A549 (cell line): ENCODE measurements at regions not wholly inside any gene's neighbourhood (a gene's known extent, or its start where the extent isn't known, plus 50 kb on each side); places are given as distances from the start of the nearest gene placed in this dataset.

Experiments used
- CEBPB ChIP-seq, 2 experiments: fragments of >200 bp in 1 of 2; sonication (Bioruptor Twin) in 1 of 2; formaldehyde crosslinking in 1 of 2; IDR thresholded peaks; 2 replicates each; pipeline ENCODE4 v1.6.1; 2012 to 2016
- CTCF ChIP-seq: fragments of >200 bp; sonication (Bioruptor Twin); formaldehyde crosslinking; IDR thresholded peaks from 3 replicates; pipeline ENCODE4 v1.5.1; 2016
- HMGXB4 ChIP-seq: fragments of 250-450 bp; sonication (Bioruptor Pico); IDR thresholded peaks from 2 replicates; pipeline ENCODE4 v1.5.0; 2021; ENCODE audit warnings: mild to moderate bottlenecking, moderate library complexity, borderline replicate concordance
- KDM1A ChIP-seq: fragments of 200-600 bp; sonication (generic); IDR thresholded peaks from 2 replicates; pipeline ENCODE4 v1.6.1; 2016; ENCODE audit warnings: low read depth, mild to moderate bottlenecking
- MAFK ChIP-seq: fragments of 450-650 bp; IDR thresholded peaks from 2 replicates; pipeline ENCODE4 v1.6.1; 2014; ENCODE audit not compliant: partially characterized antibody
- MAZ ChIP-seq: fragments of 150-350 bp; IDR thresholded peaks from 2 replicates; pipeline ENCODE4 v1.6.1; 2014; ENCODE audit warnings: antibody characterized with exemption, low read depth, low read length, borderline replicate concordance
- POLR2A ChIP-seq: IDR thresholded peaks from 2 replicates; pipeline ENCODE4 v1.6.1; 2012; ENCODE audit warnings: mild to moderate bottlenecking, low read length
- RFX5 ChIP-seq: fragments of 450-650 bp; IDR thresholded peaks from 2 replicates; pipeline ENCODE4 v1.7.1; 2014; ENCODE audit warnings: antibody characterized with exemption, mild to moderate bottlenecking, moderate library complexity
- SMC3 ChIP-seq: fragments of >200 bp; sonication (Bioruptor Twin); formaldehyde crosslinking; IDR thresholded peaks from 3 replicates; pipeline ENCODE4 v1.6.1; 2018; ENCODE audit warnings: inconsistent platforms
- USF2 ChIP-seq: fragments of 450-650 bp; IDR thresholded peaks from 2 replicates; pipeline ENCODE4 v1.6.1; 2014; ENCODE audit warnings: antibody characterized with exemption
- ZFP36 ChIP-seq: fragments of 450-650 bp; IDR thresholded peaks from 2 replicates; pipeline ENCODE4 v1.6.1; 2014; ENCODE audit warnings: borderline replicate concordance; ENCODE audit not compliant: partially characterized antibody

GRCh38 chr2:167752734-167753133 lies 494.7 kb downstream of the STK39 start:
- no peak for TF ChIP-seq CTCF
- TF ChIP-seq ZFP36: no peak
- no peak for TF ChIP-seq SMC3
- TF ChIP-seq CEBPB (IDR thresholded peaks at IDR 0.05): no peak
- TF ChIP-seq HMGXB4 (CRISPR knock-in tag): no peak
- no peak for TF ChIP-seq POLR2A
- TF ChIP-seq USF2: no peak
- TF ChIP-seq RFX5: no peak
- no peak for TF ChIP-seq MAZ
- no peak for TF ChIP-seq KDM1A
- TF ChIP-seq MAFK: no peak
